ENCODE measurements at regions not wholly inside any gene's neighbourhood (a gene's known extent, or its start where the extent isn't known, plus 50 kb on each side); places are given as distances from the start of the nearest gene placed in this dataset.

GRCh38 chr2:222357930-222358329, 59.1 kb upstream of the PAX3 start:
- TF ChIP-seq CTCF (IDR thresholded peaks at IDR 0.05) = no peak
- no peak for TF ChIP-seq POLR2AphosphoS5 (IDR thresholded peaks at IDR 0.05; ENCODE audit: low read depth, low read length)
- no peak for TF ChIP-seq REST (IDR thresholded peaks at IDR 0.05; ENCODE audit: low read depth, low read length)
- no peak for TF ChIP-seq ELF1 (IDR thresholded peaks at IDR 0.05)
- no peak for TF ChIP-seq YY1 (IDR thresholded peaks at IDR 0.05; ENCODE audit: low read depth)

Measured in SK-N-SH (cell line).